Mesothelial cell of epicardium (in vitro differentiated cells): ENCODE measurements at regions not wholly inside any gene's neighbourhood (a gene's known extent, or its start where the extent isn't known, plus 50 kb on each side); places are given as distances from the start of the nearest gene placed in this dataset.
"Not testable (repeated sequence)": the region's sequence is repeated elsewhere in the genome, so short reads cannot be mapped to it uniquely, and the experiment has no call there.

Source experiments
- DNase-seq, 2 experiments: peaks; one replicate each; pipeline ENCODE4 v3.0.0; 2021; ENCODE audit warnings: low spot score in 2 of 2; ENCODE audit not compliant: unreplicated experiment in 2 of 2
- H3K27ac Mint-ChIP-seq: 2 replicates; pipeline ENCODE4 v1.8.0; 2021; ENCODE audit warnings: mixed read lengths
- H3K27me3 Mint-ChIP-seq: 2 replicates; pipeline ENCODE4 v1.8.0; 2021; ENCODE audit warnings: low read depth, mixed read lengths
- H3K36me3 Mint-ChIP-seq: 2 replicates; pipeline ENCODE4 v1.8.0; 2021; ENCODE audit warnings: mixed read lengths
- H3K4me1 Mint-ChIP-seq: 2 replicates; pipeline ENCODE4 v1.8.0; 2021; ENCODE audit warnings: mixed read lengths
- H3K4me3 Mint-ChIP-seq: 2 replicates; pipeline ENCODE4 v1.8.0; 2021; ENCODE audit warnings: mild to moderate bottlenecking, moderate library complexity, mixed read lengths
- H3K9me3 Mint-ChIP-seq: 2 replicates; pipeline ENCODE4 v1.8.0; 2021; ENCODE audit warnings: mixed read lengths

DNA sequence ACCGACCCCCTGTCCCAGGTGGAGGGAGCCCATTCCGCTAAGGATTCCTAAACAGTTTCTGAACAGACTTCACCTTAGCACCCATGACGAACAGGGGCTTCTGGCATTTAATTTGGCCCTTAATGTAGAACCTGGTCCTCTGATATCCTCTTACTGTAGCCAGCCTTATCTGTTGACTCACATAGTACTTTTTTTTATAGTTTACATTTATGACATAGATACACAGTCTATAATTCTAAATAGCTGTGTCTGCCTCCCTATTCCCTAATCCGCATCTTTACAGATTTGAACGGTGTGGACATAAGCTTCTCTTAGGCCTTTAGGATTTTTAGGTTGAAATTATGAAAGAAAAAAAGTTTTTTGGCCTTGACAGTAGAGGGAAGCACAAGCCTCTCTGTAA lies 104.9 kb downstream of the TBC1D26 start:
- not testable (repeated sequence) for H3K36me3 Mint-ChIP-seq, H3K9me3 Mint-ChIP-seq, H3K4me1 Mint-ChIP-seq, H3K27ac Mint-ChIP-seq, DNase-seq, H3K27me3 Mint-ChIP-seq, H3K4me3 Mint-ChIP-seq

GRCh38 chr17:15847447-15848229 lies 97.3 kb upstream of the ADORA2B start:
- Mint-ChIP-seq H3K27ac (peak overlapping the region; percentile 83), H3K4me1 (peaks cover 24% of the 10 kb centered on the region)
- not testable (repeated sequence) for H3K27me3 Mint-ChIP-seq, H3K36me3 Mint-ChIP-seq, H3K9me3 Mint-ChIP-seq, DNase-seq, H3K4me3 Mint-ChIP-seq

GRCh38 chr17:15849054-15849453 lies 95.9 kb upstream of the ADORA2B start:
- H3K27ac Mint-ChIP-seq, H3K9me3 Mint-ChIP-seq, H3K36me3 Mint-ChIP-seq, H3K4me3 Mint-ChIP-seq, H3K27me3 Mint-ChIP-seq, DNase-seq: not testable (repeated sequence)
- H3K4me1 Mint-ChIP-seq: peaks cover 24% of the 10 kb centered on the region

GRCh38 chr17:15850071-15850470 lies 94.9 kb upstream of the ADORA2B start:
- not testable (repeated sequence) for H3K27me3 Mint-ChIP-seq, H3K4me3 Mint-ChIP-seq, DNase-seq

GRCh38 chr17:15850687-15851086 lies 94.2 kb upstream of the ADORA2B start:
- not testable (repeated sequence) for H3K36me3 Mint-ChIP-seq, H3K27ac Mint-ChIP-seq, H3K27me3 Mint-ChIP-seq, H3K9me3 Mint-ChIP-seq, DNase-seq, H3K4me3 Mint-ChIP-seq
- H3K4me1 Mint-ChIP-seq: peaks cover 24% of the 10 kb centered on the region

More at GRCh38 chr17:15850071-15850470, 94.9 kb upstream of the ADORA2B start:
- not testable (repeated sequence) for H3K9me3 Mint-ChIP-seq, H3K27ac Mint-ChIP-seq, H3K36me3 Mint-ChIP-seq
- peaks cover 24% of the 10 kb centered on the region for H3K4me1 Mint-ChIP-seq

GRCh38 chr17:15852863-15853262 lies 92.1 kb upstream of the ADORA2B start:
- DNase-seq, H3K4me3 Mint-ChIP-seq, H3K27ac Mint-ChIP-seq, H3K36me3 Mint-ChIP-seq, H3K27me3 Mint-ChIP-seq, H3K9me3 Mint-ChIP-seq: not testable (repeated sequence)
- H3K4me1 Mint-ChIP-seq: peaks cover 20% of the 10 kb centered on the region

DNA sequence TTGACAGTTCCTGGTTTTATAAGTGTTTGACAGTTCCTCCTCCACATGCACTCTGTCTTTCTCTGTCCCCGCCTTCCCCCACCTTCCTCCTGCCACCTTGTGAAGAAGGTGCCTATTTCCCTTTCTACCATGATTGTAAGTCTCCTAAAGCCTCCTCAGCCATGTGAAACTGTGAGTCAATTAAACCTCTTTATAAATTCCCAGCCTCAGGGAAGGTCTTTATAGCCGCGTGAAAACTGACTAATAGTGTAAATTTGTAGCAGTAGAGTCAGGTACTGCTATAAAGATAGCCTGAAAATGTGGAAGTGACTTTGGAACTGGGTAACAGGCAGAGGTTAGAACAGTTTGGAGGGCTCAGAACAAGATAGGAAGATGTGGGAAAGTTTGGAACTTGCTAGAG lies 88.7 kb upstream of the ADORA2B start:
- H3K4me3 Mint-ChIP-seq, H3K27ac Mint-ChIP-seq, H3K4me1 Mint-ChIP-seq, H3K36me3 Mint-ChIP-seq, DNase-seq, H3K27me3 Mint-ChIP-seq: not testable (repeated sequence)
- H3K9me3 Mint-ChIP-seq: peaks cover 10% of the 10 kb centered on the region

DNA sequence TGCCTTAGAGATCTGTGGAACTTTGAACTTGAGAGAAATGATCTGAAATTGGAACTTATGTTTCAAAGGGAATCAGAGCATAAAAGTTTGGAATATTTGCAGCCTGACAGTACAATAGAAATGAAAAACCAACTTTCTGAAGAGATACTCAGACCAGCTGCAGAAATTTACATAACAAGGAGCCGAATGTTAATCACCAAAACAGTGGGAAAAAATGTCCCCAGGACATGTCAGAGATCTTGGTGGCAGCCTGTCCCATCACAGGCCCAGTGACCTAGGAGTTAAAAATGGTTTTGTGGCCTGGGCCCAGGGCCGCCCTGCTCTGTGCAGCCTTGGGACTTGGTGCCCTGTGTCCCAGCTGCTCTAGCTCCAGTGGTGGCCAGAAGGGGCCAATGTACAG lies 88.2 kb upstream of the ADORA2B start:
- peaks cover 15% of the 10 kb centered on the region for H3K9me3 Mint-ChIP-seq
- H3K36me3 Mint-ChIP-seq, H3K27me3 Mint-ChIP-seq, H3K4me3 Mint-ChIP-seq, H3K4me1 Mint-ChIP-seq, DNase-seq, H3K27ac Mint-ChIP-seq: not testable (repeated sequence)

DNA sequence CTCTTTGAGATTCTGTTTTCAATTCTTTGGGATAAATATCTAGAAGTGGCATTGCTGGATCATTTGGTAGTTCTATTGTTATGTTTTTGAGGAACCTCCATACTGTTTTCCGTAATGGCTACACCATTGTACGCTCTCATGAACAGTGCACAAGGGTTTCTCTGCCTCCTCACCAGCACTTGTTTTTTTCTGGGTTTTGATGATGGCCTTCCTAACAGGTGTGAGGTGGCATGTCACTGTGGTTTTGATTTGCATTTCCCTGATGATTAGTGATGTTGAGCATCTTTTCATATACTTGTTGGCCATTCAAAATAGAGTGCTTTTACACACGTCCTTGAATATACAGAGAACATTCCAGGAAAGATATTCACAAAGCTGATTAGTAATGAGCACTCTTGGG lies 86.8 kb upstream of the ADORA2B start:
- not testable (repeated sequence) for H3K4me3 Mint-ChIP-seq, H3K36me3 Mint-ChIP-seq, H3K4me1 Mint-ChIP-seq, H3K27ac Mint-ChIP-seq, DNase-seq, H3K27me3 Mint-ChIP-seq
- H3K9me3 Mint-ChIP-seq: peaks cover 17% of the 10 kb centered on the region

GRCh38 chr17:15860774-15861173 lies 84.2 kb upstream of the ADORA2B start:
- peaks cover 17% of the 10 kb centered on the region for H3K9me3 Mint-ChIP-seq
- not testable (repeated sequence) for DNase-seq, H3K4me3 Mint-ChIP-seq, H3K27me3 Mint-ChIP-seq, H3K27ac Mint-ChIP-seq, H3K36me3 Mint-ChIP-seq, H3K4me1 Mint-ChIP-seq

- H3K36me3 Mint-ChIP-seq, H3K4me1 Mint-ChIP-seq: not testable (repeated sequence)
Measured at GRCh38 chr17:15864061-15864460, 80.9 kb upstream of the ADORA2B start.

DNA sequence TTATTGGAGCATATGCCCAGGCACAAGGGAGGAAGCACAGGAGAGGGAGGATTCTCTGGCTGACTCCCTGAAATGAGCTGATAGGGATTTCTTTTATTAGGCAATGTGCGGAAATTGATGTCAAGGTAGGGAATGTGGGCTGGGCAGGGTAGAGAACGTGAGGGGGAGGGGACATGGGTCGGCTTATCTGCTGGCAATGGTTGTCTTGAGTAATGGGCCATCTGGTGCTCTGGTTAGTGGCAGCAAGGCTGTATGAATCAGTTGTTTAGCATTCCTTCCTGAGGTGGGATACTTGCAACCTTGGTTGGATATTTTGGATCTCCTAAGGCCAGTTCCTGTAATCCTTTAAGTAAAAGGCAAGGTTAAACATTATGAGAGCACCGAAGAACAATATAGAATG lies 80.5 kb upstream of the ADORA2B start:
- H3K27ac Mint-ChIP-seq, H3K4me3 Mint-ChIP-seq, DNase-seq, H3K36me3 Mint-ChIP-seq, H3K27me3 Mint-ChIP-seq, H3K4me1 Mint-ChIP-seq: not testable (repeated sequence)
- H3K9me3 Mint-ChIP-seq: peaks cover 17% of the 10 kb centered on the region

More at GRCh38 chr17:15864061-15864460, 80.9 kb upstream of the ADORA2B start:
- not testable (repeated sequence) for H3K27me3 Mint-ChIP-seq, H3K4me3 Mint-ChIP-seq, H3K27ac Mint-ChIP-seq, DNase-seq
- H3K9me3 Mint-ChIP-seq: peaks cover 17% of the 10 kb centered on the region

DNA sequence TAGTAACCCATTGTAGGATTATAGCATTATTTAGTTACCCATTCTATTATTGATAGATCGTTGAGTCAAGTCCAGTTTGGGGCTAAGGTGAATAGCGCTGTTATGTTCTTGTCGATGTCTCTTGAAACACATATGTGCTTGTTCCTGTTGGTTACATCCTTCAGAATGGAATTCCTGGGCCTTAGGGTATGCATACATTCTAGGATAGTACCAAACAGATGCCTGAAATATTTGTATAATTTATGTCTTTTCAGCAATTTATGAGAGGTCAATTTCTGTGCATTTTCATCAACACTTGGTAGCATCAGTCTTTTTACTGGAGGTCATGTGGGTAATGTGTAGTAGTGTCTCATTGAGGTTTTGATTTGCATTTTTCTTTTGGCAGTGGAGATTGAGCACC lies 78.9 kb upstream of the ADORA2B start:
- not testable (repeated sequence) for H3K4me3 Mint-ChIP-seq

GRCh38 chr17:15867331-15867730 lies 77.6 kb upstream of the ADORA2B start:
- H3K4me1 Mint-ChIP-seq, H3K36me3 Mint-ChIP-seq, H3K27me3 Mint-ChIP-seq, H3K27ac Mint-ChIP-seq, H3K9me3 Mint-ChIP-seq, DNase-seq, H3K4me3 Mint-ChIP-seq: not testable (repeated sequence)

More for the DNA sequence above, 78.9 kb upstream of the ADORA2B start:
- H3K27me3 Mint-ChIP-seq, H3K36me3 Mint-ChIP-seq, H3K4me1 Mint-ChIP-seq, H3K27ac Mint-ChIP-seq, H3K9me3 Mint-ChIP-seq, DNase-seq: not testable (repeated sequence)

DNA sequence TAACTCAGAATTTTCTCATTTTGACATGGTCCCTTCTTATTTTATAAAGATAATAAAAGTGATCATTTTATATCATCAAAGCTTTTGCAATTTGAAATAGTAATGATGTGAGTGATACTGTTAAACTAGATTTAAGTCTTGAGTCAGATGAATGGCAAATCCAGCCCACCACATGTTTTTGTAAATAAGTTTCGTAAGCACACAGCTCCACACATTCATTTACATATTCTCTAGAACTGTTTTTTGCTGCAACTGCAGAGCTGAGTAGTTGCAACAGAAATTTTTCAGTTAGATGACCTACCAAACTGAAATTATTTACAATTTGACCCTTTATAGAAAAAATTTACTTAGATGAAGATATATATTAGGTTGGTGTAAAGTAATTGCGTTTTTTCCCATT lies 75.1 kb upstream of the ADORA2B start:
- H3K9me3 Mint-ChIP-seq, H3K4me1 Mint-ChIP-seq, H3K4me3 Mint-ChIP-seq, DNase-seq, H3K27ac Mint-ChIP-seq, H3K36me3 Mint-ChIP-seq, H3K27me3 Mint-ChIP-seq: not testable (repeated sequence)
